Omental fat pad (tissue), 3 donors: ENCODE measurements at regions not wholly inside any gene's neighbourhood (a gene's known extent, or its start where the extent isn't known, plus 50 kb on each side); places are given as distances from the start of the nearest gene placed in this dataset.

ENCODE experiments used
- ATAC-seq: fragments of 150-250 bp; one replicate; pipeline ENCODE4 v1.9.1; 2016; ENCODE audit warnings: mild to moderate bottlenecking, moderate library complexity; ENCODE audit not compliant: low FRiP score
- DNase-seq: peaks from one replicate; pipeline ENCODE4 v3.0.0-alpha.2; 2019; ENCODE audit warnings: low spot score
- CTCF ChIP-seq, 3 donors: fragments of 450-650 bp; IDR thresholded peaks; one replicate each; pipeline ENCODE4 v1.5.1; 2016 to 2017; ENCODE audit warnings: antibody characterized with exemption in 3 of 3, mild to moderate bottlenecking in 3 of 3, moderate library complexity in 2 of 3

- DNase-seq (no peak), ATAC-seq (no peak)
- no peak for TF ChIP-seq CTCF (IDR thresholded peaks at IDR 0.05)
Observed at GRCh38 chr2:58928973-58929372, 687.8 kb upstream of the FANCL start.

- no peak for DNase-seq
- TF ChIP-seq CTCF (IDR thresholded peaks at IDR 0.05): no peak
- no peak for ATAC-seq
Observed at GRCh38 chr2:58928391-58928790, 687.3 kb upstream of the FANCL start.

GRCh38 chr2:58926112-58926511 lies 685.0 kb upstream of the FANCL start:
- DNase-seq (no peak), ATAC-seq (no peak)
- no peak for TF ChIP-seq CTCF (IDR thresholded peaks at IDR 0.05)

- TF ChIP-seq CTCF (IDR thresholded peaks at IDR 0.05): no peak
- ATAC-seq: no peak
- DNase-seq: no peak
Observed at GRCh38 chr2:58925676-58926081, 684.6 kb upstream of the FANCL start.

- no peak for TF ChIP-seq CTCF (IDR thresholded peaks at IDR 0.05)
- DNase-seq (no peak), ATAC-seq (peak; percentile 46)
Observed at GRCh38 chr2:58923869-58924268, 682.7 kb upstream of the FANCL start.

GRCh38 chr2:58922245-58922644 lies 681.1 kb upstream of the FANCL start:
- no peak for TF ChIP-seq CTCF (IDR thresholded peaks at IDR 0.05)

GRCh38 chr2:58921676-58922075 lies 680.6 kb upstream of the FANCL start:
- TF ChIP-seq CTCF (IDR thresholded peaks at IDR 0.05): no peak
- ATAC-seq (no peak), DNase-seq (no peak)

More at GRCh38 chr2:58922245-58922644, 681.1 kb upstream of the FANCL start:
- ATAC-seq (no peak), DNase-seq (no peak)
